ENCODE measurements at regions not wholly inside any gene's neighbourhood (a gene's known extent, or its start where the extent isn't known, plus 50 kb on each side); places are given as distances from the start of the nearest gene placed in this dataset.

DNA sequence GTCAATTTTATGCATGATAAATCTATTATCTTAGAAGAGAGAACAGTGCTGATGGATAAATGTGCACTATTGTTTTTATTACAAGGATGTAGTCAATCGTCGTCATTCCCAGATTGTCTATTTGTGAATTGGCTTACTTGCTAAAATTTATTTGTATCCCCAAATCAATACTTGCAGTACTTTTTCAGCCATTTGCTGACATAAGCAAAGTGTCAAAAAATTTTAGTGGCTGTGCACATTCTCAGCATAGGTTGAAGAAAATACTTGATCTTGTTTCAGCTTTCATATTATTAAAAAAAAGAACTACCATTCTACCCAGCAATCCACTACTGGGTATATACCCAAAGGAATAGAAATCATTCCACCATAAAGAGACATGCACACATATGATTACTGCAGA, 477.9 kb upstream of the CA10 start:
- TF ChIP-seq EZH2 (IDR thresholded peaks at IDR 0.05; ENCODE audit: borderline replicate concordance, low read depth, low read length, severe bottlenecking): no peak
- TF ChIP-seq, protein P1, sequence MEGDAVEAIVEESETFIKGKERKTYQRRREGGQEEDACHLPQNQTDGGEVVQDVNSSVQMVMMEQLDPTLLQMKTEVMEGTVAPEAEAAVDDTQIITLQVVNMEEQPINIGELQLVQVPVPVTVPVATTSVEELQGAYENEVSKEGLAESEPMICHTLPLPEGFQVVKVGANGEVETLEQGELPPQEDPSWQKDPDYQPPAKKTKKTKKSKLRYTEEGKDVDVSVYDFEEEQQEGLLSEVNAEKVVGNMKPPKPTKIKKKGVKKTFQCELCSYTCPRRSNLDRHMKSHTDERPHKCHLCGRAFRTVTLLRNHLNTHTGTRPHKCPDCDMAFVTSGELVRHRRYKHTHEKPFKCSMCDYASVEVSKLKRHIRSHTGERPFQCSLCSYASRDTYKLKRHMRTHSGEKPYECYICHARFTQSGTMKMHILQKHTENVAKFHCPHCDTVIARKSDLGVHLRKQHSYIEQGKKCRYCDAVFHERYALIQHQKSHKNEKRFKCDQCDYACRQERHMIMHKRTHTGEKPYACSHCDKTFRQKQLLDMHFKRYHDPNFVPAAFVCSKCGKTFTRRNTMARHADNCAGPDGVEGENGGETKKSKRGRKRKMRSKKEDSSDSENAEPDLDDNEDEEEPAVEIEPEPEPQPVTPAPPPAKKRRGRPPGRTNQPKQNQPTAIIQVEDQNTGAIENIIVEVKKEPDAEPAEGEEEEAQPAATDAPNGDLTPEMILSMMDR (IDR thresholded peaks at IDR 0.05; ENCODE audit: extremely low read depth in 1 of 2, insufficient read depth in 1 of 2, low read depth in 1 of 2, low read length in 2 of 2): no peak
- TF ChIP-seq POLR2A (IDR thresholded peaks at IDR 0.05; ENCODE audit: low read depth, low read length): no peak
- TF ChIP-seq JUN (IDR thresholded peaks at IDR 0.05; ENCODE audit: borderline replicate concordance, insufficient read depth, insufficient read length, low read depth): no peak
- no peak for TF ChIP-seq GATA2 (IDR thresholded peaks at IDR 0.05; ENCODE audit: insufficient read depth, insufficient read length, low read depth, low read length)
- no peak for TF ChIP-seq MYC (IDR thresholded peaks at IDR 0.05; ENCODE audit: low read depth, low read length)
- TF ChIP-seq POLR2AphosphoS5 (IDR thresholded peaks at IDR 0.05; ENCODE audit: insufficient read depth, low read depth, low read length): no peak
- TF ChIP-seq, protein P2, sequence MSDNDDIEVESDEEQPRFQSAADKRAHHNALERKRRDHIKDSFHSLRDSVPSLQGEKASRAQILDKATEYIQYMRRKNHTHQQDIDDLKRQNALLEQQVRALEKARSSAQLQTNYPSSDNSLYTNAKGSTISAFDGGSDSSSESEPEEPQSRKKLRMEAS (IDR thresholded peaks at IDR 0.05; ENCODE audit: insufficient read depth, insufficient read length): no peak
- no peak for TF ChIP-seq FOS (IDR thresholded peaks at IDR 0.05; ENCODE audit: borderline replicate concordance, insufficient read depth, low read length)
